ENCODE measurements at regions not wholly inside any gene's neighbourhood (a gene's known extent, or its start where the extent isn't known, plus 50 kb on each side); places are given as distances from the start of the nearest gene placed in this dataset.

DNA sequence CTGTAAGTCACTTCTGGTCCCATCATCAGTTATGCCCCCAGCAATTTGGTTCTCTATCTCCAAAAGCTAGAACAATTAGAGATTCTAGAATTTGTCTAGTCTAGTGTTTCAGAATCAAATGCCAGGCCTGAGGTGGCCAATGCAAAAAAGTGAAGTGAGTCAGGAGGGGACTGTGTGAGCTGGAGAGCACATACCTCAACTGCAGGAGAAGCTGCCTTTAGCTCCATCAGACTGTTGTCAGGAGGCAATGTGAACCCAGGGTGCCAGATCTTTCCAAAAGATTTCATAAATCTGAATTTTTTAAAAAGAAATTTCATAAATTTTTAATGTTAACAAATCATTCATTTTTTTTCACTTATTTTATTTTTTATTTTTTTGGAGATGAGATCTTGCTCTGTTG, 80.7 kb upstream of the EOMES start (continued):
- TF ChIP-seq, protein P1, sequence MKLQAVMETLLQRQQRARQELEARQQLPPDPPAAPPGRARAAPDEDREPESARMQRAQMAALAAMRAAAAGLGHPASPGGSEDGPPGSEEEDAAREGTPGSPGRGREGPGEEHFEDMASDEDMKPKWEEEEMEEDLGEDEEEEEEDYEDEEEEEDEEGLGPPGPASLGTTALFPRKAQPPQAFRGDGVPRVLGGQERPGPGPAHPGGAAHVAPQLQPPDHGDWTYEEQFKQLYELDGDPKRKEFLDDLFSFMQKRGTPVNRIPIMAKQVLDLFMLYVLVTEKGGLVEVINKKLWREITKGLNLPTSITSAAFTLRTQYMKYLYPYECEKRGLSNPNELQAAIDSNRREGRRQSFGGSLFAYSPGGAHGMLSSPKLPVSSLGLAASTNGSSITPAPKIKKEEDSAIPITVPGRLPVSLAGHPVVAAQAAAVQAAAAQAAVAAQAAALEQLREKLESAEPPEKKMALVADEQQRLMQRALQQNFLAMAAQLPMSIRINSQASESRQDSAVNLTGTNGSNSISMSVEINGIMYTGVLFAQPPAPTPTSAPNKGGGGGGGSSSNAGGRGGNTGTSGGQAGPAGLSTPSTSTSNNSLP (IDR thresholded peaks at IDR 0.05; ENCODE audit: borderline replicate concordance, low read depth, low read length): no peak
- no peak for TF ChIP-seq ZNF274 (IDR thresholded peaks at IDR 0.05; ENCODE audit: borderline replicate concordance, low read depth, low read length)
- TF ChIP-seq, protein P2, sequence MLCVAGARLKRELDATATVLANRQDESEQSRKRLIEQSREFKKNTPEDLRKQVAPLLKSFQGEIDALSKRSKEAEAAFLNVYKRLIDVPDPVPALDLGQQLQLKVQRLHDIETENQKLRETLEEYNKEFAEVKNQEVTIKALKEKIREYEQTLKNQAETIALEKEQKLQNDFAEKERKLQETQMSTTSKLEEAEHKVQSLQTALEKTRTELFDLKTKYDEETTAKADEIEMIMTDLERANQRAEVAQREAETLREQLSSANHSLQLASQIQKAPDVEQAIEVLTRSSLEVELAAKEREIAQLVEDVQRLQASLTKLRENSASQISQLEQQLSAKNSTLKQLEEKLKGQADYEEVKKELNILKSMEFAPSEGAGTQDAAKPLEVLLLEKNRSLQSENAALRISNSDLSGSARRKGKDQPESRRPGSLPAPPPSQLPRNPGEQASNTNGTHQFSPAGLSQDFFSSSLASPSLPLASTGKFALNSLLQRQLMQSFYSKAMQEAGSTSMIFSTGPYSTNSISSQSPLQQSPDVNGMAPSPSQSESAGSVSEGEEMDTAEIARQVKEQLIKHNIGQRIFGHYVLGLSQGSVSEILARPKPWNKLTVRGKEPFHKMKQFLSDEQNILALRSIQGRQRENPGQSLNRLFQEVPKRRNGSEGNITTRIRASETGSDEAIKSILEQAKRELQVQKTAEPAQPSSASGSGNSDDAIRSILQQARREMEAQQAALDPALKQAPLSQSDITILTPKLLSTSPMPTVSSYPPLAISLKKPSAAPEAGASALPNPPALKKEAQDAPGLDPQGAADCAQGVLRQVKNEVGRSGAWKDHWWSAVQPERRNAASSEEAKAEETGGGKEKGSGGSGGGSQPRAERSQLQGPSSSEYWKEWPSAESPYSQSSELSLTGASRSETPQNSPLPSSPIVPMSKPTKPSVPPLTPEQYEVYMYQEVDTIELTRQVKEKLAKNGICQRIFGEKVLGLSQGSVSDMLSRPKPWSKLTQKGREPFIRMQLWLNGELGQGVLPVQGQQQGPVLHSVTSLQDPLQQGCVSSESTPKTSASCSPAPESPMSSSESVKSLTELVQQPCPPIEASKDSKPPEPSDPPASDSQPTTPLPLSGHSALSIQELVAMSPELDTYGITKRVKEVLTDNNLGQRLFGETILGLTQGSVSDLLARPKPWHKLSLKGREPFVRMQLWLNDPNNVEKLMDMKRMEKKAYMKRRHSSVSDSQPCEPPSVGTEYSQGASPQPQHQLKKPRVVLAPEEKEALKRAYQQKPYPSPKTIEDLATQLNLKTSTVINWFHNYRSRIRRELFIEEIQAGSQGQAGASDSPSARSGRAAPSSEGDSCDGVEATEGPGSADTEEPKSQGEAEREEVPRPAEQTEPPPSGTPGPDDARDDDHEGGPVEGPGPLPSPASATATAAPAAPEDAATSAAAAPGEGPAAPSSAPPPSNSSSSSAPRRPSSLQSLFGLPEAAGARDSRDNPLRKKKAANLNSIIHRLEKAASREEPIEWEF (CRISPR knock-in tag; IDR thresholded peaks at IDR 0.05): no peak
- TF ChIP-seq RBM17 (IDR thresholded peaks at IDR 0.05; ENCODE audit: borderline replicate concordance, low read depth, low read length): no peak
- no peak for TF ChIP-seq NR1H2 (CRISPR knock-in tag; IDR thresholded peaks at IDR 0.05)
- TF ChIP-seq RUNX1 (IDR thresholded peaks at IDR 0.05; ENCODE audit: low read depth): no peak
- no peak for TF ChIP-seq ZHX1 (conservative IDR thresholded peaks at IDR 0.05; ENCODE audit: low read length)
- no peak for TF ChIP-seq SRSF7 (optimal IDR thresholded peaks at IDR 0.05; ENCODE audit: low read depth, low read length)
- TF ChIP-seq ERF (CRISPR knock-in tag; IDR thresholded peaks at IDR 0.05): no peak
- no peak for TF ChIP-seq GABPA (tag; conservative IDR thresholded peaks at IDR 0.05; ENCODE audit: low read depth)

Measured in K562 (cell line).